C4-2B (cell line): ENCODE measurements at regions not wholly inside any gene's neighbourhood (a gene's known extent, or its start where the extent isn't known, plus 50 kb on each side); places are given as distances from the start of the nearest gene placed in this dataset.

Experiments
- CTCF ChIP-seq: fragments of 450-650 bp; conservative IDR thresholded peaks from 2 replicates; pipeline ENCODE4 v1.5.1; 2017; ENCODE audit warnings: mild to moderate bottlenecking
- ZFX ChIP-seq: fragments of 450-650 bp; IDR thresholded peaks from 2 replicates; pipeline ENCODE4 v1.6.1; 2017

- TF ChIP-seq CTCF (no peak), ZFX (no peak)
Observed at GRCh38 chr5:138649775-138650174, 74.6 kb upstream of the HSPA9 start.
